VCaP (cell line): ENCODE measurements at regions not wholly inside any gene's neighbourhood (a gene's known extent, or its start where the extent isn't known, plus 50 kb on each side); places are given as distances from the start of the nearest gene placed in this dataset.
A peak's percentile ranks its signal among the peaks of the same experiment; 100 is the strongest.

Experiments used
- H3K27ac ChIP-seq: fragments of 450-650 bp; 2 replicates; pipeline ENCODE4 v1.5.1; 2017
- CTCF ChIP-seq: fragments of 450-650 bp; conservative IDR thresholded peaks from 2 replicates; pipeline ENCODE4 v1.5.1; 2017; ENCODE audit warnings: mild to moderate bottlenecking, moderate library complexity

GRCh38 chr10:23755556-23755955 is 316.7 kb downstream of the OTUD1 start:
- no peak for TF ChIP-seq CTCF
- peak overlapping the region; percentile 93 for H3K27ac ChIP-seq

- no peak for TF ChIP-seq CTCF
- no peak overlapping the region for H3K27ac ChIP-seq
Observed at GRCh38 chr10:23768281-23768680, 329.4 kb downstream of the OTUD1 start.

- peak overlapping the region; percentile 26; the same call in 1 of the 2 replicates for H3K27ac ChIP-seq
- no peak for TF ChIP-seq CTCF
Observed at GRCh38 chr10:23777153-23777552, 338.3 kb downstream of the OTUD1 start.

- no peak for TF ChIP-seq CTCF
- no peak overlapping the region for H3K27ac ChIP-seq
Observed at GRCh38 chr10:23779301-23779700, 340.4 kb downstream of the OTUD1 start.

GRCh38 chr10:23780331-23780730 is 341.5 kb downstream of the OTUD1 start:
- no peak overlapping the region for H3K27ac ChIP-seq
- TF ChIP-seq CTCF = no peak

GRCh38 chr10:23786594-23786993 is 347.7 kb downstream of the OTUD1 start:
- TF ChIP-seq CTCF = no peak
- no peak overlapping the region for H3K27ac ChIP-seq

- TF ChIP-seq CTCF = no peak
- H3K27ac ChIP-seq = peak overlapping the region; percentile 82; the same call in 1 of the 2 replicates
Observed at GRCh38 chr10:23793577-23793976, 354.7 kb downstream of the OTUD1 start.

- peak overlapping the region; percentile 82; the same call in 1 of the 2 replicates for H3K27ac ChIP-seq
Observed at GRCh38 chr10:23797452-23797851, 358.6 kb downstream of the OTUD1 start.
